ENCODE measurements at regions not wholly inside any gene's neighbourhood (a gene's known extent, or its start where the extent isn't known, plus 50 kb on each side); places are given as distances from the start of the nearest gene placed in this dataset.

DNA sequence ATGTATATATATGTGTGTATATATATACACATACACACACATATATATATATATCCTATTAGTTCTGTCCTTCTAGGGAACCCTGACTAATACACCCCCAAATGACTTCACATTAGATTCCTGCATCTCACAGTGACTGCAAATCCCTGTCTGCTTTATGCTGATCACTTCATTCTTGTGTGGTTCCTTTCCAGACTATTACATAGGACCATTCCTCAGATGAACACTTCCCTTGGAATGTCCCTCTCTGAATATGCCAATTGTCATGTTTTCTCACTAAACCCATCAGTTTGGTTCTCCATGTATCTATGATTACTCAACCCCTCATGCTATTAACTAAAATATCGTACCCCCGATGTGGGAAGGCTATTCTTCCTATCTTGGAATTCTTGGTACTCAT lies 605.2 kb upstream of the NR3C2 start:
- TF ChIP-seq, protein P1, sequence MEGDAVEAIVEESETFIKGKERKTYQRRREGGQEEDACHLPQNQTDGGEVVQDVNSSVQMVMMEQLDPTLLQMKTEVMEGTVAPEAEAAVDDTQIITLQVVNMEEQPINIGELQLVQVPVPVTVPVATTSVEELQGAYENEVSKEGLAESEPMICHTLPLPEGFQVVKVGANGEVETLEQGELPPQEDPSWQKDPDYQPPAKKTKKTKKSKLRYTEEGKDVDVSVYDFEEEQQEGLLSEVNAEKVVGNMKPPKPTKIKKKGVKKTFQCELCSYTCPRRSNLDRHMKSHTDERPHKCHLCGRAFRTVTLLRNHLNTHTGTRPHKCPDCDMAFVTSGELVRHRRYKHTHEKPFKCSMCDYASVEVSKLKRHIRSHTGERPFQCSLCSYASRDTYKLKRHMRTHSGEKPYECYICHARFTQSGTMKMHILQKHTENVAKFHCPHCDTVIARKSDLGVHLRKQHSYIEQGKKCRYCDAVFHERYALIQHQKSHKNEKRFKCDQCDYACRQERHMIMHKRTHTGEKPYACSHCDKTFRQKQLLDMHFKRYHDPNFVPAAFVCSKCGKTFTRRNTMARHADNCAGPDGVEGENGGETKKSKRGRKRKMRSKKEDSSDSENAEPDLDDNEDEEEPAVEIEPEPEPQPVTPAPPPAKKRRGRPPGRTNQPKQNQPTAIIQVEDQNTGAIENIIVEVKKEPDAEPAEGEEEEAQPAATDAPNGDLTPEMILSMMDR (IDR thresholded peaks at IDR 0.05) = no peak
- TF ChIP-seq POLR2A (IDR thresholded peaks at IDR 0.05) = no peak
- no peak for TF ChIP-seq EP300 (IDR thresholded peaks at IDR 0.05)
